Hepatocyte (in vitro differentiated cells): ENCODE measurements at regions not wholly inside any gene's neighbourhood (a gene's known extent, or its start where the extent isn't known, plus 50 kb on each side); places are given as distances from the start of the nearest gene placed in this dataset.

Experiments used
- DNase-seq: peaks from one replicate; pipeline ENCODE4 v3.0.0-alpha.2; 2016; ENCODE audit warnings: low spot score
- H2AFZ ChIP-seq: fragments of 200-600 bp; sonication (generic); 2 replicates; pipeline ENCODE4 v1.6.0; 2016; ENCODE audit warnings: antibody characterized with exemption, mild to moderate bottlenecking
- H3K27ac ChIP-seq: fragments of 200-600 bp; sonication (generic); 2 replicates; pipeline ENCODE4 v1.5.1; 2016; ENCODE audit warnings: mild to moderate bottlenecking
- H3K27me3 ChIP-seq: fragments of 200-600 bp; sonication (generic); 2 replicates; pipeline ENCODE4 v1.6.1; 2016
- H3K36me3 ChIP-seq: fragments of 200-600 bp; sonication (generic); replicated peaks from 2 replicates; pipeline ENCODE4 v1.5.1; 2016; ENCODE audit warnings: low read depth; ENCODE audit not compliant: insufficient read depth
- H3K4me1 ChIP-seq: fragments of 200-600 bp; sonication (generic); 2 replicates; pipeline ENCODE4 v1.5.1; 2016; ENCODE audit warnings: mild to moderate bottlenecking, moderate library complexity; ENCODE audit not compliant: insufficient read depth
- H3K4me2 ChIP-seq: fragments of 200-600 bp; sonication (generic); 2 replicates; pipeline ENCODE4 v1.6.0; 2016
- H3K4me3 ChIP-seq: fragments of 200-600 bp; sonication (generic); 2 replicates; pipeline ENCODE4 v1.5.1; 2016; ENCODE audit warnings: mild to moderate bottlenecking
- H3K79me2 ChIP-seq: fragments of 200-600 bp; sonication (generic); 2 replicates; pipeline ENCODE4 v1.6.0; 2017; ENCODE audit warnings: mild to moderate bottlenecking
- H3K9me2 ChIP-seq: fragments of 200-600 bp; sonication (generic); replicated peaks from 2 replicates; pipeline ENCODE4 v1.6.0; 2017; ENCODE audit warnings: mild to moderate bottlenecking; ENCODE audit not compliant: insufficient read depth
- H3K9me3 ChIP-seq: fragments of 200-600 bp; sonication (generic); 2 replicates; pipeline ENCODE4 v1.5.1; 2016; ENCODE audit warnings: low read depth, mild to moderate bottlenecking
- H4K20me1 ChIP-seq: fragments of 200-600 bp; sonication (generic); 2 replicates; pipeline ENCODE4 v1.6.0; 2016; ENCODE audit warnings: mild to moderate bottlenecking; ENCODE audit not compliant: insufficient read depth, poor library complexity, severe bottlenecking
- EZH2 ChIP-seq: fragments of 200-600 bp; sonication (generic); IDR thresholded peaks from 2 replicates; pipeline ENCODE4 v1.6.1; 2016; ENCODE audit warnings: antibody characterized with exemption, mild to moderate bottlenecking, borderline replicate concordance
- EZH2phosphoT487 ChIP-seq: fragments of 200-600 bp; sonication (generic); IDR thresholded peaks from one replicate; pipeline ENCODE4 v1.6.1; 2018; ENCODE audit warnings: antibody characterized with exemption, mild to moderate bottlenecking, low read depth, moderate library complexity; ENCODE audit not compliant: unreplicated experiment, severe bottlenecking
- WGBS: methylation state at CpG from one replicate; pipeline ENCODE4 v1.1.6; 2016; ENCODE audit warnings: low lambda C conversion rate; ENCODE audit errors: missing lambda C conversion rate; 5-methylcytosine and 5-hydroxymethylcytosine counted together
- TF ChIP-seq, protein P1 (sequence below): fragments of 200-600 bp; sonication (generic); IDR thresholded peaks from 2 replicates; pipeline ENCODE4 v1.5.1; 2016; ENCODE audit warnings: antibody characterized with exemption, mild to moderate bottlenecking; ENCODE audit not compliant: poor library complexity

- Histone ChIP-seq H3K36me3 (no peaks in the 10 kb centered on the region), H4K20me1 (no peaks in the 10 kb centered on the region), H3K9me3 (no peaks in the 10 kb centered on the region), H3K79me2 (no peaks in the 10 kb centered on the region), H3K27ac (no peak overlapping the region), H2AFZ (no peak overlapping the region), H3K27me3 (no peaks in the 10 kb centered on the region), H3K4me1 (no peaks in the 10 kb centered on the region), H3K4me2 (no peak overlapping the region), H3K9me2 (no peaks in the 10 kb centered on the region), H3K4me3 (no peak overlapping the region)
- DNase-seq: peak; percentile 31
- TF ChIP-seq, protein P1, sequence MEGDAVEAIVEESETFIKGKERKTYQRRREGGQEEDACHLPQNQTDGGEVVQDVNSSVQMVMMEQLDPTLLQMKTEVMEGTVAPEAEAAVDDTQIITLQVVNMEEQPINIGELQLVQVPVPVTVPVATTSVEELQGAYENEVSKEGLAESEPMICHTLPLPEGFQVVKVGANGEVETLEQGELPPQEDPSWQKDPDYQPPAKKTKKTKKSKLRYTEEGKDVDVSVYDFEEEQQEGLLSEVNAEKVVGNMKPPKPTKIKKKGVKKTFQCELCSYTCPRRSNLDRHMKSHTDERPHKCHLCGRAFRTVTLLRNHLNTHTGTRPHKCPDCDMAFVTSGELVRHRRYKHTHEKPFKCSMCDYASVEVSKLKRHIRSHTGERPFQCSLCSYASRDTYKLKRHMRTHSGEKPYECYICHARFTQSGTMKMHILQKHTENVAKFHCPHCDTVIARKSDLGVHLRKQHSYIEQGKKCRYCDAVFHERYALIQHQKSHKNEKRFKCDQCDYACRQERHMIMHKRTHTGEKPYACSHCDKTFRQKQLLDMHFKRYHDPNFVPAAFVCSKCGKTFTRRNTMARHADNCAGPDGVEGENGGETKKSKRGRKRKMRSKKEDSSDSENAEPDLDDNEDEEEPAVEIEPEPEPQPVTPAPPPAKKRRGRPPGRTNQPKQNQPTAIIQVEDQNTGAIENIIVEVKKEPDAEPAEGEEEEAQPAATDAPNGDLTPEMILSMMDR: no peak
- no peak for TF ChIP-seq EZH2
- TF ChIP-seq EZH2phosphoT487: no peak
- 94% methylated on average over 6 of the region's 6 CpGs for WGBS
Measured at GRCh38 chr13:21925720-21926119, 254.8 kb downstream of the FGF9 start.

DNA sequence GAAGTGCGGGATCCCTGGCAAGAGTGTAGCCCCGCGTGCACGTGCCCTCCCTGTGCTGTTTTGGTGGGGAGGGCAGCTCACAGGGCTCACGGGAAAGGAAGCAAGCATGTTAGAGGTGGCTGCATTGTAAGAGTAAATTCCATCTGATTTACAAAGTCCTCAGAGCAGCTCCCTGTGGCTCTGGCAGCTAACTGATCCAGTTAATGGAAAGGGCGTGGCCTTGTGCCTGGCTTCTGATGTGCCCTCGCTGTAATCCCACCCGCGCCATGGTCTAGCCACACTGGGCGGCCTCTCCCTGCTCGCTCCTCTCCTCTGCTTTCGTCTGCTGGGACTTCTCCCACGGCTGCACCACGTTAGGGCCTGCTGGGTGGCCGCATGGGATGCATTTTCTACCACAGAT lies 258.5 kb downstream of the FGF9 start:
- no peaks in the 10 kb centered on the region for H3K27me3 ChIP-seq
- WGBS: 72% methylated on average over 15 of the region's 15 CpGs
- no peaks in the 10 kb centered on the region for H4K20me1 ChIP-seq
- H3K9me3 ChIP-seq: no peaks in the 10 kb centered on the region
- TF ChIP-seq EZH2phosphoT487 (no peak), EZH2 (no peak)
- TF ChIP-seq, protein P1: no peak
- no peaks in the 10 kb centered on the region for H3K36me3 ChIP-seq
- H3K9me2 ChIP-seq: no peaks in the 10 kb centered on the region
- H3K4me3 ChIP-seq: no peak overlapping the region
- DNase-seq: no peak
- no peak overlapping the region for H3K4me2 ChIP-seq
- H3K27ac ChIP-seq: no peak overlapping the region
- no peaks in the 10 kb centered on the region for H3K79me2 ChIP-seq
- peaks cover 7% of the 10 kb centered on the region for H3K4me1 ChIP-seq
- H2AFZ ChIP-seq: no peak overlapping the region

DNA sequence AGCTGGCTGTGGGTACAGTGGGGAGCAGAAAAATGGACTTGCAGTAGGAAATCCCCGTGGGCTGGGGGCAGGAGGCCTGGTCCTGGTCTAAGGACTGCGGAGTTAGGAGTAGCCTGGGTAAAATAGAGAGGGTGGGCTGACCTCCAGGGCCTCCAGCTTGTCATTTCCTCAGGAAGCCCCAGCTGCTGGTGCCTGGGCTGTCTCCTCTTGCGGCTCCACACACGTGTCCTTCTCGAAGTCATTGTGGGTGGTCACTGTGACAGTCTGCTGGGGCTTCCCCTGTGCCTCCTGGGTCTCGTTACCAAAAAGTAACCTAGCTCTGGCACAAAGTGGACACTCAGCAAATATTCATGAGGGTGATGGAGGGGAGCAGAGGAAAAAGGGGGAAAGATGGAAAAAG lies 259.7 kb downstream of the FGF9 start:
- no peak overlapping the region for H3K27ac ChIP-seq
- no peak for DNase-seq
- H3K4me2 ChIP-seq: no peak overlapping the region
- H4K20me1 ChIP-seq: no peaks in the 10 kb centered on the region
- TF ChIP-seq EZH2phosphoT487 (no peak), EZH2 (no peak)
- TF ChIP-seq, protein P1: no peak
- whole genome bisulfite sequencing: 65% methylated on average over 6 of the region's 6 CpGs
- no peak overlapping the region for H3K4me3 ChIP-seq
- peaks cover 7% of the 10 kb centered on the region for H3K4me1 ChIP-seq
- H3K9me2 ChIP-seq: no peaks in the 10 kb centered on the region
- no peaks in the 10 kb centered on the region for H3K36me3 ChIP-seq
- H3K9me3 ChIP-seq: no peaks in the 10 kb centered on the region
- no peak overlapping the region for H2AFZ ChIP-seq
- no peaks in the 10 kb centered on the region for H3K79me2 ChIP-seq
- no peaks in the 10 kb centered on the region for H3K27me3 ChIP-seq

DNA sequence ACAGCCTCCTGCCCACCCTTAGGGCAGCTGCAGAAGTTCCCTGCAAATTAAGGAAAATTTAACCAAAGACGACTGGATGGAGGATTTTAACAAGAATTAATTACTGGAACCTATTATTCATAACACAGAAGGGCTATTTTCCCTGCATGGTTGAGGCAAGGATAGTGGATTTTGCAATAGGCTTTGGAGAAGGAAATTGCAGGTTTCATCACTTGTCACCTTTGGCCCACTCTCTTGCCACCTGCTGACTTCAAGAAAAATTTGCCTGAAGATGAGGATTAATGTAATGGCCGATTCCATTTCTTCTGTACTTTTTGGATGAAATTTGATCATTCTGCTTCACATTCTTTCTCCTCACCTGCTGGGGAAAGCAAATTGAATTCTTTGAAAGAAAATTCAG lies 261.7 kb downstream of the FGF9 start:
- Histone ChIP-seq H4K20me1 (no peaks in the 10 kb centered on the region), H3K27me3 (no peaks in the 10 kb centered on the region), H3K36me3 (no peaks in the 10 kb centered on the region), H3K79me2 (no peaks in the 10 kb centered on the region), H3K4me1 (peaks cover 7% of the 10 kb centered on the region), H2AFZ (no peak overlapping the region), H3K9me3 (no peaks in the 10 kb centered on the region), H3K27ac (peak overlapping the region; percentile 37), H3K4me2 (peak overlapping the region; percentile 13), H3K4me3 (no peak overlapping the region), H3K9me2 (no peaks in the 10 kb centered on the region)
- peak; percentile 26 for DNase-seq
- TF ChIP-seq EZH2phosphoT487 (no peak), EZH2 (no peak)
- TF ChIP-seq, protein P1: no peak
- 63% methylated on average over 2 of the region's 2 CpGs for WGBS
